Endodermal cell (in vitro differentiated cells): ENCODE measurements at regions not wholly inside any gene's neighbourhood (a gene's known extent, or its start where the extent isn't known, plus 50 kb on each side); places are given as distances from the start of the nearest gene placed in this dataset.

ENCODE experiments used
- DNase-seq: peaks from one replicate; pipeline ENCODE4 v3.0.0-alpha.2; 2017
- H3K27ac ChIP-seq: 2 replicates; pipeline ENCODE4 v1.5.1; 2013; ENCODE audit warnings: mild to moderate bottlenecking, low read depth, low read length, moderate library complexity
- H3K27me3 ChIP-seq: 2 replicates; pipeline ENCODE4 v1.6.1; 2013; ENCODE audit warnings: mild to moderate bottlenecking, low read length, moderate library complexity; ENCODE audit not compliant: insufficient read depth, control insufficient read depth, poor library complexity, severe bottlenecking
- H3K36me3 ChIP-seq: 2 replicates; pipeline ENCODE4 v1.7.0; 2013; ENCODE audit warnings: mild to moderate bottlenecking, low read length, moderate library complexity; ENCODE audit not compliant: control insufficient read depth, insufficient read depth
- H3K4me1 ChIP-seq: one replicate; pipeline ENCODE4 v1.7.0; 2013; ENCODE audit warnings: low read length; ENCODE audit not compliant: control insufficient read depth, insufficient read depth
- H3K4me3 ChIP-seq: 2 replicates; pipeline ENCODE4 v1.5.1; 2013; ENCODE audit warnings: mild to moderate bottlenecking, low read length, moderate library complexity
- H3K9ac ChIP-seq: 2 replicates; pipeline ENCODE4 v1.6.1; 2013; ENCODE audit warnings: mild to moderate bottlenecking, low read length, moderate library complexity; ENCODE audit not compliant: poor library complexity, severe bottlenecking; ENCODE audit errors: extremely low read depth
- H3K9me3 ChIP-seq: 2 replicates; pipeline ENCODE4 v1.6.1; 2013; ENCODE audit warnings: mild to moderate bottlenecking, low read length, moderate library complexity; ENCODE audit not compliant: control insufficient read depth
- H3K27ac Mint-ChIP-seq: 2 replicates; pipeline ENCODE4 v1.8.0; 2020; ENCODE audit warnings: mixed read lengths
- H3K27me3 Mint-ChIP-seq: 2 replicates; pipeline ENCODE4 v1.8.0; 2021; ENCODE audit warnings: mild to moderate bottlenecking, mixed read lengths; ENCODE audit not compliant: insufficient read depth
- H3K36me3 Mint-ChIP-seq: 2 replicates; pipeline ENCODE4 v1.8.0; 2020; ENCODE audit warnings: low read depth, mixed read lengths
- H3K4me1 Mint-ChIP-seq: 2 replicates; pipeline ENCODE4 v1.8.0; 2020; ENCODE audit warnings: mixed read lengths
- H3K4me3 Mint-ChIP-seq: 2 replicates; pipeline ENCODE4 v1.8.0; 2020; ENCODE audit warnings: mild to moderate bottlenecking, moderate library complexity, mixed read lengths
- H3K9me3 Mint-ChIP-seq: 2 replicates; pipeline ENCODE4 v1.8.0; 2020; ENCODE audit warnings: mild to moderate bottlenecking, mixed read lengths
- CTCF ChIP-seq: fragments of 200-600 bp; sonication (generic); conservative IDR thresholded peaks from 2 replicates; pipeline ENCODE4 v1.5.0; 2021; ENCODE audit warnings: antibody characterized with exemption, mild to moderate bottlenecking
- WGBS, 2 experiments: methylation state at CpG; one replicate each; pipeline versions ENCODE4 v1.1.5 to v1.1.7; 2013; ENCODE audit warnings: missing lambda C conversion rate in 2 of 2, mixed read lengths in 1 of 2; ENCODE audit not compliant: insufficient coverage in 1 of 2, insufficient read length in 1 of 2; 5-methylcytosine and 5-hydroxymethylcytosine counted together

GRCh38 chr19:31706131-31706530 lies 356.9 kb upstream of the TSHZ3 start:
- H3K4me1 ChIP-seq: no peaks in the 10 kb centered on the region
- 91 to 97% methylated on average over 5 to 6 of the region's 6 CpGs for WGBS, 2 experiments
- H3K9me3 ChIP-seq: no peaks in the 10 kb centered on the region
- no peaks in the 10 kb centered on the region for H3K36me3 ChIP-seq
- H3K27ac Mint-ChIP-seq: no peak overlapping the region
- no peaks in the 10 kb centered on the region for H3K9me3 Mint-ChIP-seq
- H3K9ac ChIP-seq: no peak overlapping the region
- H3K4me3 ChIP-seq: no peak overlapping the region
- H3K4me3 Mint-ChIP-seq: no peak overlapping the region
- no peaks in the 10 kb centered on the region for H3K27me3 Mint-ChIP-seq
- H3K4me1 Mint-ChIP-seq: peaks cover 3% of the 10 kb centered on the region
- no peak overlapping the region for H3K27ac ChIP-seq
- no peak for DNase-seq
- H3K27me3 ChIP-seq: no peaks in the 10 kb centered on the region
- H3K36me3 Mint-ChIP-seq: no peaks in the 10 kb centered on the region
- no peak for TF ChIP-seq CTCF

- Mint-ChIP-seq H3K36me3 (no peaks in the 10 kb centered on the region), H3K4me3 (no peak overlapping the region), H3K4me1 (peaks cover 3% of the 10 kb centered on the region), H3K9me3 (no peaks in the 10 kb centered on the region), H3K27me3 (no peaks in the 10 kb centered on the region), H3K27ac (no peak overlapping the region)
- Histone ChIP-seq H3K36me3 (no peaks in the 10 kb centered on the region), H3K9ac (no peak overlapping the region), H3K4me1 (no peaks in the 10 kb centered on the region), H3K9me3 (no peaks in the 10 kb centered on the region), H3K27me3 (no peaks in the 10 kb centered on the region), H3K27ac (no peak overlapping the region), H3K4me3 (no peak overlapping the region)
- DNase-seq: no peak
- WGBS, 2 experiments: 89 to 90% methylated on average over 16 to 18 of the region's 18 CpGs
- no peak for TF ChIP-seq CTCF
Measured at GRCh38 chr19:31706691-31707620, 357.7 kb upstream of the TSHZ3 start.

- TF ChIP-seq CTCF: no peak
- no peak overlapping the region for H3K4me3 ChIP-seq
- no peaks in the 10 kb centered on the region for H3K27me3 ChIP-seq
- no peaks in the 10 kb centered on the region for H3K27me3 Mint-ChIP-seq
- H3K4me1 Mint-ChIP-seq: peaks cover 3% of the 10 kb centered on the region
- H3K27ac Mint-ChIP-seq: no peak overlapping the region
- no peak overlapping the region for H3K4me3 Mint-ChIP-seq
- no peak overlapping the region for H3K9ac ChIP-seq
- no peak overlapping the region for H3K27ac ChIP-seq
- DNase-seq: no peak
- H3K9me3 Mint-ChIP-seq: no peaks in the 10 kb centered on the region
- H3K36me3 Mint-ChIP-seq: no peaks in the 10 kb centered on the region
- WGBS, 2 experiments: 84 to 90% methylated on average over 2 to 3 of the region's 3 CpGs
- H3K36me3 ChIP-seq: no peaks in the 10 kb centered on the region
- no peaks in the 10 kb centered on the region for H3K9me3 ChIP-seq
- H3K4me1 ChIP-seq: no peaks in the 10 kb centered on the region
Measured at GRCh38 chr19:31708520-31708919, 359.3 kb upstream of the TSHZ3 start.
